Cardiac muscle cell (in vitro differentiated cells and primary cell): ENCODE measurements at regions not wholly inside any gene's neighbourhood (a gene's known extent, or its start where the extent isn't known, plus 50 kb on each side); places are given as distances from the start of the nearest gene placed in this dataset.

Experiments used
- DNase-seq, 2 donors: peaks; one replicate each; pipeline versions ENCODE4 v3.0.0 to v3.0.0-alpha.2; 2010 to 2017; ENCODE audit warnings: low read depth in 1 of 2, low spot score in 1 of 2
- H3K27ac ChIP-seq: fragments of 200-600 bp; sonication (generic); 2 replicates; pipeline ENCODE4 v1.5.1; 2016
- H3K27me3 ChIP-seq: fragments of 200-600 bp; sonication (generic); 2 replicates; pipeline ENCODE4 v1.6.0; 2016; ENCODE audit warnings: control low read depth
- H3K36me3 ChIP-seq: fragments of 200-600 bp; sonication (generic); 2 replicates; pipeline ENCODE4 v1.5.1; 2016; ENCODE audit warnings: control low read depth
- H3K4me1 ChIP-seq: fragments of 200-600 bp; sonication (generic); 2 replicates; pipeline ENCODE4 v1.8.1; 2017; ENCODE audit warnings: low read depth, mild to moderate bottlenecking, mixed run types
- H3K4me3 ChIP-seq: fragments of 200-600 bp; sonication (generic); 2 replicates; pipeline ENCODE4 v1.5.1; 2016; ENCODE audit warnings: mild to moderate bottlenecking
- H3K9me3 ChIP-seq: fragments of 200-600 bp; sonication (generic); 2 replicates; pipeline ENCODE4 v1.5.1; 2017; ENCODE audit warnings: low read depth, mild to moderate bottlenecking, control low read depth
- CTCF ChIP-seq: IDR thresholded peaks from 2 replicates; pipeline ENCODE4 v1.5.1; 2012; ENCODE audit warnings: low read depth, mild to moderate bottlenecking, low read length

- no peaks in the 10 kb centered on the region for H3K36me3 ChIP-seq
- peak in 1 of 2 donors; percentile 12 for DNase-seq
- no peaks in the 10 kb centered on the region for H3K27me3 ChIP-seq
- peaks cover 7% of the 10 kb centered on the region for H3K4me1 ChIP-seq
- no peak for TF ChIP-seq CTCF
- H3K9me3 ChIP-seq = no peaks in the 10 kb centered on the region
- no peak overlapping the region for H3K27ac ChIP-seq
- H3K4me3 ChIP-seq = no peak overlapping the region
Measured at GRCh38 chr6:81556551-81556950, 195.9 kb downstream of the TENT5A start.

- peak in 1 of 2 donors; percentile 27 for DNase-seq
- Histone ChIP-seq H3K27ac (no peak overlapping the region), H3K36me3 (no peaks in the 10 kb centered on the region), H3K4me1 (no peaks in the 10 kb centered on the region), H3K4me3 (no peak overlapping the region), H3K9me3 (no peaks in the 10 kb centered on the region), H3K27me3 (no peaks in the 10 kb centered on the region)
- no peak for TF ChIP-seq CTCF
Measured at GRCh38 chr6:81553216-81553615, 199.3 kb downstream of the TENT5A start.

- no peak overlapping the region for H3K4me3 ChIP-seq
- H3K9me3 ChIP-seq = no peaks in the 10 kb centered on the region
- no peaks in the 10 kb centered on the region for H3K36me3 ChIP-seq
- H3K4me1 ChIP-seq = no peaks in the 10 kb centered on the region
- H3K27me3 ChIP-seq = no peaks in the 10 kb centered on the region
- no peak for TF ChIP-seq CTCF
- no peak for DNase-seq
- no peak overlapping the region for H3K27ac ChIP-seq
Measured at GRCh38 chr6:81552644-81553043, 199.8 kb downstream of the TENT5A start.

GRCh38 chr6:81547149-81547548 lies 205.3 kb downstream of the TENT5A start:
- no peaks in the 10 kb centered on the region for H3K4me1 ChIP-seq
- no peaks in the 10 kb centered on the region for H3K36me3 ChIP-seq
- no peak overlapping the region for H3K4me3 ChIP-seq
- TF ChIP-seq CTCF = no peak
- no peak for DNase-seq
- no peaks in the 10 kb centered on the region for H3K9me3 ChIP-seq
- H3K27me3 ChIP-seq = no peaks in the 10 kb centered on the region
- H3K27ac ChIP-seq = no peak overlapping the region

GRCh38 chr6:81534934-81535465 lies 217.5 kb downstream of the TENT5A start:
- H3K27ac ChIP-seq = no peak overlapping the region
- no peaks in the 10 kb centered on the region for H3K27me3 ChIP-seq
- no peaks in the 10 kb centered on the region for H3K4me1 ChIP-seq
- H3K36me3 ChIP-seq = no peaks in the 10 kb centered on the region
- no peak for DNase-seq
- no peak overlapping the region for H3K4me3 ChIP-seq
- H3K9me3 ChIP-seq = no peaks in the 10 kb centered on the region
- TF ChIP-seq CTCF = no peak
